H9 (cell line): ENCODE measurements at regions not wholly inside any gene's neighbourhood (a gene's known extent, or its start where the extent isn't known, plus 50 kb on each side); places are given as distances from the start of the nearest gene placed in this dataset.

Source experiments
- DNase-seq: peaks from one replicate; pipeline ENCODE4 v3.0.0-alpha.2; 2017
- H2AFZ ChIP-seq: one replicate; pipeline ENCODE4 v1.6.1; 2013; ENCODE audit warnings: mild to moderate bottlenecking, low read length, control low read depth, moderate library complexity
- H2AK5ac ChIP-seq: 2 replicates; pipeline ENCODE4 v1.6.1; 2013; ENCODE audit warnings: low read length, control low read depth, mixed read lengths; ENCODE audit not compliant: insufficient read length
- H2BK120ac ChIP-seq: one replicate; pipeline ENCODE4 v1.6.1; 2013; ENCODE audit warnings: low read depth, mild to moderate bottlenecking, low read length, control low read depth, inconsistent platforms; ENCODE audit not compliant: poor library complexity, severe bottlenecking
- H2BK12ac ChIP-seq: 2 replicates; pipeline ENCODE4 v1.6.1; 2013; ENCODE audit warnings: low read length, control low read depth, mixed read lengths, low read depth; ENCODE audit not compliant: insufficient read length
- H2BK15ac ChIP-seq: 2 replicates; pipeline ENCODE4 v1.6.1; 2013; ENCODE audit warnings: low read depth, low read length, control low read depth
- H2BK20ac ChIP-seq: one replicate; pipeline ENCODE4 v1.6.1; 2013; ENCODE audit warnings: low read depth, mild to moderate bottlenecking, low read length, control low read depth, inconsistent platforms; ENCODE audit not compliant: poor library complexity, severe bottlenecking
- H2BK5ac ChIP-seq: 2 replicates; pipeline ENCODE4 v1.6.1; 2013; ENCODE audit warnings: low read length, control low read depth, mixed read lengths; ENCODE audit not compliant: insufficient read length
- H3K14ac ChIP-seq: 2 replicates; pipeline ENCODE4 v1.6.1; 2013; ENCODE audit warnings: low read length, control low read depth; ENCODE audit not compliant: insufficient read depth
- H3K18ac ChIP-seq: 2 replicates; pipeline ENCODE4 v1.6.1; 2013; ENCODE audit warnings: low read depth, mild to moderate bottlenecking, mixed read lengths, low read length, control low read depth; ENCODE audit not compliant: insufficient read length
- H3K23ac ChIP-seq: 2 replicates; pipeline ENCODE4 v1.6.1; 2013; ENCODE audit warnings: low read length, control low read depth, mixed read lengths, low read depth; ENCODE audit not compliant: insufficient read length
- H3K23me2 ChIP-seq: 2 replicates; pipeline ENCODE4 v1.6.1; 2013; ENCODE audit warnings: low read depth, mild to moderate bottlenecking, mixed read lengths, low read length, control low read depth; ENCODE audit not compliant: insufficient read length, poor library complexity, severe bottlenecking
- H3K27ac ChIP-seq: 2 replicates; pipeline ENCODE4 v1.5.1; 2013; ENCODE audit warnings: low read length, control low read depth, mixed read lengths, low read depth; ENCODE audit not compliant: insufficient read length
- H3K27me3 ChIP-seq: 2 replicates; pipeline ENCODE4 v1.6.1; 2013; ENCODE audit warnings: low read length, control low read depth, inconsistent platforms; ENCODE audit not compliant: insufficient read depth
- H3K4ac ChIP-seq: 2 replicates; pipeline ENCODE4 v1.6.1; 2013; ENCODE audit warnings: low read depth, mild to moderate bottlenecking, control low read depth, inconsistent platforms, low read length, moderate library complexity
- H3K4me1 ChIP-seq: 2 replicates; pipeline ENCODE4 v1.6.1; 2013; ENCODE audit warnings: low read length, control low read depth, inconsistent platforms; ENCODE audit not compliant: insufficient read depth
- H3K4me2 ChIP-seq: 2 replicates; pipeline ENCODE4 v1.6.1; 2013; ENCODE audit warnings: low read length, control low read depth, mixed read lengths; ENCODE audit not compliant: insufficient read length, insufficient read depth
- H3K56ac ChIP-seq: 2 replicates; pipeline ENCODE4 v1.6.1; 2013; ENCODE audit warnings: low read depth, mild to moderate bottlenecking, mixed read lengths, low read length, control low read depth; ENCODE audit not compliant: insufficient read length
- H3K79me1 ChIP-seq: 2 replicates; pipeline ENCODE4 v1.6.1; 2013; ENCODE audit warnings: low read depth, mild to moderate bottlenecking, moderate library complexity, low read length, control low read depth, inconsistent platforms; ENCODE audit not compliant: insufficient read depth, poor library complexity, severe bottlenecking
- H3K79me2 ChIP-seq: 2 replicates; pipeline ENCODE4 v1.6.1; 2013; ENCODE audit warnings: low read length, control low read depth, inconsistent platforms; ENCODE audit not compliant: insufficient read depth
- H3K9ac ChIP-seq: 2 replicates; pipeline ENCODE4 v1.6.1; 2013; ENCODE audit warnings: low read length, control low read depth, mixed read lengths; ENCODE audit not compliant: insufficient read length; ENCODE audit errors: extremely low read depth
- H3K9me3 ChIP-seq: one replicate; pipeline ENCODE4 v1.6.1; 2013; ENCODE audit warnings: low read depth, low read length, inconsistent platforms; ENCODE audit not compliant: control insufficient read depth
- H3T11ph ChIP-seq: one replicate; pipeline ENCODE4 v1.6.1; 2013; ENCODE audit warnings: mild to moderate bottlenecking, low read length, control low read depth, inconsistent platforms
- H4K20me1 ChIP-seq: one replicate; pipeline ENCODE4 v1.6.1; 2013; ENCODE audit not compliant: control insufficient read depth, insufficient read length, insufficient read depth
- H4K5ac ChIP-seq: 2 replicates; pipeline ENCODE4 v1.6.1; 2013; ENCODE audit warnings: low read depth, mild to moderate bottlenecking, mixed read lengths, low read length, control low read depth; ENCODE audit not compliant: insufficient read length
- H4K8ac ChIP-seq: replicated peaks from 2 replicates; pipeline ENCODE4 v1.6.1; 2013; ENCODE audit warnings: low read length, control low read depth, mixed read lengths, low read depth; ENCODE audit not compliant: insufficient read length
- H4K91ac ChIP-seq: 2 replicates; pipeline ENCODE4 v1.6.1; 2013; ENCODE audit warnings: low read depth, mild to moderate bottlenecking, moderate library complexity, mixed read lengths, low read length, control low read depth; ENCODE audit not compliant: insufficient read length
- H3K27ac Mint-ChIP-seq, 3 experiments: 2 replicates in 2 of 3; 3 replicates in 1 of 3; pipeline ENCODE4 v1.8.0; 2020 to 2021; ENCODE audit warnings: mixed read lengths in 3 of 3, mild to moderate bottlenecking in 1 of 3, moderate library complexity in 1 of 3
- H3K27me3 Mint-ChIP-seq: 2 replicates; pipeline ENCODE4 v1.8.0; 2021; ENCODE audit warnings: low read depth, mild to moderate bottlenecking, moderate library complexity, mixed read lengths
- H3K36me3 Mint-ChIP-seq, 3 experiments: 2 replicates in 2 of 3; 3 replicates in 1 of 3; pipeline ENCODE4 v1.8.0; 2020 to 2021; ENCODE audit warnings: low read depth in 3 of 3, mixed read lengths in 3 of 3; ENCODE audit not compliant: insufficient read depth in 1 of 3
- H3K4me1 Mint-ChIP-seq, 2 experiments: 2 replicates each; pipeline ENCODE4 v1.8.0; 2020; ENCODE audit warnings: mixed read lengths in 2 of 2
- H3K4me3 Mint-ChIP-seq, 2 experiments: 2 replicates in 1 of 2; 3 replicates in 1 of 2; pipeline ENCODE4 v1.8.0; 2020 to 2021; ENCODE audit warnings: mild to moderate bottlenecking in 2 of 2, mixed read lengths in 2 of 2, moderate library complexity in 1 of 2
- H3K9me3 Mint-ChIP-seq, 2 experiments: 2 replicates in 1 of 2; 3 replicates in 1 of 2; pipeline ENCODE4 v1.8.0; 2020; ENCODE audit warnings: mild to moderate bottlenecking in 2 of 2, mixed read lengths in 2 of 2, moderate library complexity in 1 of 2
- TF ChIP-seq, protein P1 (sequence below): fragments of 200-600 bp; sonication (generic); conservative IDR thresholded peaks from 3 replicates; pipeline ENCODE4 v1.8.0; 2021; ENCODE audit warnings: antibody characterized with exemption, mild to moderate bottlenecking

DNA sequence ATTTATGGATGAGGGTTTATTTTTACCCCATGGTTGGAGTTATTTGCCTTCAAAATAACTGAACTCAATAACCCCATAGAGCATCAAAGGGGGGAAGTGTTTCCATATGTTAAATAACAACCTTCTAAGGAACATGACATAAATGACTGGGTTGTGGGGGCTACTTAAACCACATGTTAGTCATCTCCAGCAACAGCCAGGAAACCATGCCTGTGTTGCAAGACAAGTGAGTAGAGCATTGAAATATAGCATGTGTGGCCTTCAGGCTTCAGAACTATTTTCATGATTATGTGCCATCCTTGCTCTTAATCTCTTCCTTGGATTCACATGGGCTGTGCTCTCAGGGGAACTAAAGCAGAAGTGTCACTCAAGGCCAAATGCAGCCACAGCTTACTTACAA, 431.2 kb downstream of the AGTPBP1 start:
- Mint-ChIP-seq H3K36me3 (peaks cover 0 to 10% (median 7%) of the 10 kb centered on the region in 3 experiments; a peak in 5 of 7 replicates), H3K9me3 (peaks cover 17 to 19% of the 10 kb centered on the region in 2 experiments; a peak in 4 of 5 replicates), H3K4me3 (no peak overlapping the region), H3K27ac (no peak overlapping the region), H3K27me3 (no peaks in the 10 kb centered on the region), H3K4me1 (no peaks in the 10 kb centered on the region)
- no peaks in the 10 kb centered on the region for H3K4me1 ChIP-seq
- no peak overlapping the region for H2AFZ ChIP-seq
- no peak overlapping the region for H2BK12ac ChIP-seq
- H3K4ac ChIP-seq, result no peak overlapping the region
- H4K5ac ChIP-seq, result no peak overlapping the region
- peaks cover 7% of the 10 kb centered on the region for H3K9me3 ChIP-seq
- no peak overlapping the region for H3T11ph ChIP-seq
- no peaks in the 10 kb centered on the region for H4K20me1 ChIP-seq
- H2AK5ac ChIP-seq, result no peak overlapping the region
- no peak overlapping the region for H3K14ac ChIP-seq
- no peak for DNase-seq
- no peaks in the 10 kb centered on the region for H3K27me3 ChIP-seq
- no peak overlapping the region for H2BK15ac ChIP-seq
- no peaks in the 10 kb centered on the region for H3K23me2 ChIP-seq
- no peak overlapping the region for H3K56ac ChIP-seq
- no peak overlapping the region for H3K9ac ChIP-seq
- H3K79me1 ChIP-seq, result no peaks in the 10 kb centered on the region
- no peak overlapping the region for H3K23ac ChIP-seq
- TF ChIP-seq, protein P1, sequence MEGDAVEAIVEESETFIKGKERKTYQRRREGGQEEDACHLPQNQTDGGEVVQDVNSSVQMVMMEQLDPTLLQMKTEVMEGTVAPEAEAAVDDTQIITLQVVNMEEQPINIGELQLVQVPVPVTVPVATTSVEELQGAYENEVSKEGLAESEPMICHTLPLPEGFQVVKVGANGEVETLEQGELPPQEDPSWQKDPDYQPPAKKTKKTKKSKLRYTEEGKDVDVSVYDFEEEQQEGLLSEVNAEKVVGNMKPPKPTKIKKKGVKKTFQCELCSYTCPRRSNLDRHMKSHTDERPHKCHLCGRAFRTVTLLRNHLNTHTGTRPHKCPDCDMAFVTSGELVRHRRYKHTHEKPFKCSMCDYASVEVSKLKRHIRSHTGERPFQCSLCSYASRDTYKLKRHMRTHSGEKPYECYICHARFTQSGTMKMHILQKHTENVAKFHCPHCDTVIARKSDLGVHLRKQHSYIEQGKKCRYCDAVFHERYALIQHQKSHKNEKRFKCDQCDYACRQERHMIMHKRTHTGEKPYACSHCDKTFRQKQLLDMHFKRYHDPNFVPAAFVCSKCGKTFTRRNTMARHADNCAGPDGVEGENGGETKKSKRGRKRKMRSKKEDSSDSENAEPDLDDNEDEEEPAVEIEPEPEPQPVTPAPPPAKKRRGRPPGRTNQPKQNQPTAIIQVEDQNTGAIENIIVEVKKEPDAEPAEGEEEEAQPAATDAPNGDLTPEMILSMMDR, result no peak
- no peaks in the 10 kb centered on the region for H3K79me2 ChIP-seq
- H4K91ac ChIP-seq, result no peak overlapping the region
- H3K18ac ChIP-seq, result no peak overlapping the region
- no peak overlapping the region for H3K27ac ChIP-seq
- no peak overlapping the region for H2BK20ac ChIP-seq
- no peak overlapping the region for H2BK5ac ChIP-seq
- no peak overlapping the region for H3K4me2 ChIP-seq
- H4K8ac ChIP-seq, result no peak overlapping the region
- no peak overlapping the region for H2BK120ac ChIP-seq
